ENCODE measurements at regions not wholly inside any gene's neighbourhood (a gene's known extent, or its start where the extent isn't known, plus 50 kb on each side); places are given as distances from the start of the nearest gene placed in this dataset.
A peak's percentile ranks its signal among the peaks of the same experiment; 100 is the strongest.

- no peaks in the 10 kb centered on the region for H3K9me3 ChIP-seq
- no peak for DNase-seq
- no peaks in the 10 kb centered on the region for H3K27me3 ChIP-seq
- H3K4me3 ChIP-seq: no peak overlapping the region
- no peaks in the 10 kb centered on the region for H3K36me3 ChIP-seq
Observed at GRCh38 chr4:73001885-73002284, 67.6 kb downstream of the COX18 start.

GRCh38 chr4:72997409-72997808 lies 72.1 kb downstream of the COX18 start:
- Histone ChIP-seq H3K9me3 (no peaks in the 10 kb centered on the region), H3K36me3 (no peaks in the 10 kb centered on the region), H3K4me3 (no peak overlapping the region), H3K27me3 (no peaks in the 10 kb centered on the region)
- peak; percentile 64 for DNase-seq

DNA sequence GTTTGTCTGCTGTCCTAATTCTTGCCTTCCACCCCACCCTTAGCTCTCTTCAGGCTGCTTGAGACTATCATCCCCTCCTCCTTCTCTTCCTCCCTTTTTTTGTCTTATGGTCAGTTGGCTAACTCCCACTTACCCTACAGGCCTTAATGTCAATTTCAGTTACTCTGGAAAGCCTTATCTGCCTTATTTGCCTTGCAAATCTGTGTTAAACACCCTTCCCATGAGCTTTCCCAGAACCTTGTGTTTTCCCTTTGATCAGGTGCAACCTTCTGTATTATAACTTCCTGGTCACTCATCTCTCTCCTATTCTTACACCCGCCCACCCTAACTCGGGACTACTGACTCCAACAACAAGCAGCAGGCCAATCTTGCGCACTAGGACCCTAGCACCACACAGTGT lies 74.8 kb downstream of the COX18 start:
- DNase-seq: no peak
- H3K9me3 ChIP-seq: no peaks in the 10 kb centered on the region
- no peak overlapping the region for H3K4me3 ChIP-seq
- H3K27me3 ChIP-seq: no peaks in the 10 kb centered on the region
- H3K36me3 ChIP-seq: no peaks in the 10 kb centered on the region

- no peaks in the 10 kb centered on the region for H3K9me3 ChIP-seq
- H3K36me3 ChIP-seq: no peaks in the 10 kb centered on the region
- H3K27me3 ChIP-seq: no peaks in the 10 kb centered on the region
- no peak overlapping the region for H3K4me3 ChIP-seq
- no peak for DNase-seq
Observed at GRCh38 chr4:72993876-72994275, 75.6 kb downstream of the COX18 start.

DNA sequence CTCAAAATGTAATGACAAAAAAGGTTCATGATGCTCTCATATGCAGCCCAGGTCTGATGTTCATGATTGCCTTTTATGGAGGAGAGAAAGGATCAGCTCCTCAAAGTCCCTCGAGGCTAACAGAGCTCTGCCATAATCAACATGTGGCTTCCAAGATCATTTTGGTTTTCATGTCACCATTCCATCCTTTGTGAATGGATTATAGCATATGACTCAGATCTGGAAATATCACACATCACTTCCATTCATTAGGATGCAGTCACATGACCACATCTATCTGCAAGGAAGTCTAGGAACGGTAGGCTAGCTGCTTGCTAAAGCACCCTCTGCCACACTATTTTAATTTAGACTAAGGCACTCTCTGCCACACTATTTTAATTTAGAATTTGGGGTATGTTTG lies 77.6 kb downstream of the COX18 start:
- H3K4me3 ChIP-seq: no peak overlapping the region
- no peaks in the 10 kb centered on the region for H3K27me3 ChIP-seq
- H3K36me3 ChIP-seq: no peaks in the 10 kb centered on the region
- DNase-seq: no peak
- no peaks in the 10 kb centered on the region for H3K9me3 ChIP-seq

GRCh38 chr4:72987741-72988729 lies 81.5 kb downstream of the COX18 start:
- no peaks in the 10 kb centered on the region for H3K9me3 ChIP-seq
- DNase-seq: no peak

DNA sequence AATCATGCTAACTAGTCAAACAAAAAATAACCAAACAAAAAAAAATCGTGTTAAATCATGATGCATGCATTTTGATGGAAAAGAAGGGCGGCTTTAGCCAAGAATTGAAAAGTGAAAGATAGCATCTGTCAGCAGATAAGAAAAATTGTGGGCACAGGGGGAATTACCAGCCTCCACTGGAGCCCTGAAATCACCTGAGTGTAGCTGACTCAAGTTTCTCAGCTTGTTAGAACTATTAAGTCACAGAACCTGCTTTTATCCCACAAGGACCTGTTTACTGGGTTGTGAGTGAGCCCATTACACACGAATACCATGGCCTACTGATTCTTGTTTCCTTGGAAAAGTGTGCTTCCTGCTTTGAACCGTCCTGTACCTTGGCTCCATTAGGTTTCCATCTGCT lies 85.2 kb downstream of the COX18 start:
- Histone ChIP-seq H3K4me3 (no peak overlapping the region), H3K9me3 (no peaks in the 10 kb centered on the region), H3K27me3 (no peaks in the 10 kb centered on the region), H3K36me3 (no peaks in the 10 kb centered on the region)
- DNase-seq: no peak

More at GRCh38 chr4:72987741-72988729, 81.5 kb downstream of the COX18 start:
- Histone ChIP-seq H3K4me3 (no peak overlapping the region), H3K36me3 (no peaks in the 10 kb centered on the region), H3K27me3 (no peaks in the 10 kb centered on the region)

- H3K4me3 ChIP-seq: no peak overlapping the region
- no peaks in the 10 kb centered on the region for H3K9me3 ChIP-seq
- no peak for DNase-seq
- no peaks in the 10 kb centered on the region for H3K36me3 ChIP-seq
- H3K27me3 ChIP-seq: no peaks in the 10 kb centered on the region
Observed at GRCh38 chr4:72983709-72984108, 85.8 kb downstream of the COX18 start.

DNA sequence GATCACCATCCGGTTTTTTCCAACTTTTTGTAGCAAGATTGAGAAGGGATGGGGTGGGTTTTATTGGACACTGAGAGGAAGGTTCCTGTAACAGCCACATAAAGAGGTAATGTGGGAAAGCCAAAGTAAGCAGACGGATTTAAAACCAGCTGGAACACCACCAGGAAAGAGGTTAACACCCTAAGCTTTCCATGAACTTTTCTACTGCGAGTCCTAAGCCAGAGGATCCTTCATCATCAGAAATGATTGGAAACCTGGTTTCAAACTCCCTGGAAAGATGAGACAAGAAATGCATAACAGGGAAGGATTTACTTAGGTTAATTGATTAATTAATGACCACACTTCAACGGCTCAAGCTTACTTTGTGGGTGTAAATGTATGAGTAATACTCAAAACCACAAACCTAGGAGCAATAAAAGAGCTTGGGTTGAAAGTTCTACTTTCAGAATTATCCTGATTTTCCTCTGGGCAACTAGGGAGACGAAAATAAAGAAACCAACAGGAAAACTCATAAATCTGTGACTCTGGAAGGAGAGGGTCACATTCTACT lies 91.5 kb downstream of the COX18 start:
- no peaks in the 10 kb centered on the region for H3K36me3 ChIP-seq
- no peak for DNase-seq
- no peaks in the 10 kb centered on the region for H3K27me3 ChIP-seq
- H3K4me3 ChIP-seq: no peak overlapping the region
- H3K9me3 ChIP-seq: no peaks in the 10 kb centered on the region

DNA sequence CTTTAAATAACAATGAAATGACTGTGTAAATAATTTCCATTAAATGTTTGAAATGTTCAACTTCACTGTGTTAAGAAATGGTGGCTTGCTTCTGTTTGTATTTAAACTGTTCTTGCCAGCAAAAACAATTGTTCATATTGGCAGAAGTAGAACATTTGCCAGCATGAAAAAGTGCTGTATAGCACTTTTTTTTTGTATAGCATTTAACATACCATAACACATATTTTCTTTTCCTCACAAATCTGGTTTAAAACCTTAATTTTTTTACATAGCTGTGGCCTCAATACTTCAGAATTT lies 94.1 kb downstream of the COX18 start:
- no peaks in the 10 kb centered on the region for H3K27me3 ChIP-seq
- DNase-seq: no peak
- H3K4me3 ChIP-seq: no peak overlapping the region
- H3K9me3 ChIP-seq: 0 out of 2 replicates have a peak, but pooled peaks cover 2% of the 10 kb centered on the region
- no peaks in the 10 kb centered on the region; the same call in 1 of the 2 replicates for H3K36me3 ChIP-seq

DNA sequence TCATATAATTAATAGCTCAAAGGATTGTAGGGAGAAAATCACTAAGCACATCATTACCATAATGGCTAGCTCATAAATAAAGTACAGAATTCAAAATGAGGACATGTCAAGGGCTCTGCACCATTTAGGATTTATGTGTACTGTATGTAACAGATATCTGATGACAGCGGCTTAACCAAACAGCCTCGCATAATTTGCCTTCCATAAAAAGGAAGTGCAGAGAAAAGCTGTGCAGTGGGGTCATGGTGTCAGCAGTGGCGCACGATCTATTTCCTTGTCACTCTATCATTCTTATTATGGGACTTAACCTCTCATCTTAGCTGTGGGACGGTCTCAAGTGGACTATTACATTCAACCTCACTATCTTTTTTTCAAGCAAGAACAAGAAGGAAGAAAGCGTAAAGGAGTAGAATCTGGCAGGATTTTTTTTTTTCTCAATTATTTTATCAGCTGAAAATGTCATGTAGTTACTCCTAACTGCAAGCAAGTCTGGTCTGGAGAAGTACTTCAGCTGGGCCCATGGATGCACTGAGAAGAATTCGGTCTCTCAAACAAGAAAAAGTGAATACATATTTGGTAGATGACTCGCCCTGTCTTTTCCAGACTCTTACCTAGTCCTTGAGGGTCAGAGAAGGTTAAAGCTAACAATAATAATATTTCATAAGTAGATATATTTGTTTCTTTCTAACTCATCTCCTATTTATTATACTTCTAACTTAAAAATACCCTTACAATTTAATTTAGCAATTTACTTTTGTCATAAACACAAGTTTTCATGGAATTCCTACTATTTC lies 94.6 kb downstream of the COX18 start:
- no peak overlapping the region for H3K4me3 ChIP-seq
- no peaks in the 10 kb centered on the region for H3K27me3 ChIP-seq
- H3K9me3 ChIP-seq: 0 out of 2 replicates have a peak, but pooled peaks cover 2% of the 10 kb centered on the region
- peak; percentile 23 for DNase-seq
- no peaks in the 10 kb centered on the region; the same call in 1 of the 2 replicates for H3K36me3 ChIP-seq

DNA sequence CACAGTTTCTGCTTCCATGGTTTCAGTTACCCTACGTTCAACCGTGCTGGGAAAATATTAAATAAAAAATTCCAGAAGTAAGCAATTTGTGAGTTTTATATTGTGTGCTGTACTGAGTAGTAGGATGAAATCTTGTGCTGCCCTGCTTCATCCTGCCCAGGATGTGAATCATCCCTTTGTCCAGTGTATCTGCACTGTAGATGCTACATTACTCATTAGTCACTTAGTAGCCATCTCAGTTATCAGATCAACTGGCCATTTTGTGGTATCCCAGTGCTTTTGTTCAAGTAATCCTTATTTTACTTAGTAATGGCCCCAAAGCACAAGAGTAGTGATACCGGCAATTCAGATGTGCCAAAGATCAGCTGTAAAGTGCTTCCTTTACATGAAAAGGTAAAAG lies 97.9 kb downstream of the COX18 start:
- H3K27me3 ChIP-seq: no peaks in the 10 kb centered on the region
- DNase-seq: peak; percentile 67
- 0 out of 2 replicates have a peak, but pooled peaks cover 2% of the 10 kb centered on the region for H3K9me3 ChIP-seq
- H3K4me3 ChIP-seq: no peak overlapping the region
- H3K36me3 ChIP-seq: no peaks in the 10 kb centered on the region; the same call in 1 of the 2 replicates

GRCh38 chr4:72970756-72971155 lies 98.8 kb downstream of the COX18 start:
- DNase-seq: no peak
- Histone ChIP-seq H3K36me3 (no peaks in the 10 kb centered on the region; the same call in 1 of the 2 replicates), H3K9me3 (0 out of 2 replicates have a peak, but pooled peaks cover 2% of the 10 kb centered on the region), H3K27me3 (no peaks in the 10 kb centered on the region), H3K4me3 (no peak overlapping the region)

GRCh38 chr4:72969976-72970375 lies 99.5 kb downstream of the COX18 start:
- Histone ChIP-seq H3K4me3 (no peak overlapping the region), H3K27me3 (no peaks in the 10 kb centered on the region), H3K36me3 (no peaks in the 10 kb centered on the region; the same call in 1 of the 2 replicates), H3K9me3 (0 out of 2 replicates have a peak, but pooled peaks cover 2% of the 10 kb centered on the region)
- DNase-seq: peak; percentile 55

- Histone ChIP-seq H3K36me3 (no peaks in the 10 kb centered on the region), H3K27me3 (no peaks in the 10 kb centered on the region), H3K9me3 (0 out of 2 replicates have a peak, but pooled peaks cover 3% of the 10 kb centered on the region), H3K4me3 (no peak overlapping the region)
- DNase-seq: no peak
Observed at GRCh38 chr4:72966652-72967051, 102.9 kb downstream of the COX18 start.

GRCh38 chr4:72959411-72959810 lies 110.1 kb downstream of the COX18 start:
- Histone ChIP-seq H3K36me3 (no peaks in the 10 kb centered on the region), H3K4me3 (no peak overlapping the region), H3K27me3 (no peaks in the 10 kb centered on the region), H3K9me3 (0 out of 2 replicates have a peak, but pooled peaks cover 3% of the 10 kb centered on the region)
- no peak for DNase-seq

- no peaks in the 10 kb centered on the region for H3K27me3 ChIP-seq
- H3K9me3 ChIP-seq: no peaks in the 10 kb centered on the region
- no peak for DNase-seq
- H3K36me3 ChIP-seq: no peaks in the 10 kb centered on the region
- no peak overlapping the region for H3K4me3 ChIP-seq
Observed at GRCh38 chr4:72954811-72955210, 114.7 kb downstream of the COX18 start.
